ENCODE measurements at regions not wholly inside any gene's neighbourhood (a gene's known extent, or its start where the extent isn't known, plus 50 kb on each side); places are given as distances from the start of the nearest gene placed in this dataset.

- H3K4me3 ChIP-seq = no peak overlapping the region
- no peak for DNase-seq
- H3K36me3 ChIP-seq = no peaks in the 10 kb centered on the region
- TF ChIP-seq CTCF (IDR thresholded peaks at IDR 0.05) = no peak
- no peak overlapping the region for H3K27ac ChIP-seq
- H3K27me3 ChIP-seq = no peaks in the 10 kb centered on the region
- no peaks in the 10 kb centered on the region for H3K4me1 ChIP-seq
- H3K9me3 ChIP-seq = peaks cover 0 to under 1% of the 10 kb centered on the region in 2 donors
- intact Hi-C loops (cut with DNase I) = no loop called here
- ATAC-seq = no peak
Measured at GRCh38 chr13:78029901-78030300, 111.3 kb upstream of the EDNRB start.

GRCh38 chr13:78028960-78029359 is 110.3 kb upstream of the EDNRB start:
- intact Hi-C loops (cut with DNase I) = no loop called here
- DNase-seq (no peak), ATAC-seq (no peak)
- no peak for TF ChIP-seq CTCF (IDR thresholded peaks at IDR 0.05)
- Histone ChIP-seq H3K36me3 (no peaks in the 10 kb centered on the region), H3K4me3 (no peak overlapping the region), H3K27ac (no peak overlapping the region), H3K4me1 (no peaks in the 10 kb centered on the region), H3K9me3 (peaks cover 0 to 4% of the 10 kb centered on the region in 2 donors), H3K27me3 (no peaks in the 10 kb centered on the region)

GRCh38 chr13:78024996-78025395 is 106.4 kb upstream of the EDNRB start:
- H3K27me3 ChIP-seq = no peaks in the 10 kb centered on the region
- peaks cover 0 to 11% of the 10 kb centered on the region in 2 donors for H3K4me1 ChIP-seq
- no peak for DNase-seq
- no peak for TF ChIP-seq CTCF (IDR thresholded peaks at IDR 0.05)
- no peak overlapping the region for H3K27ac ChIP-seq
- H3K4me3 ChIP-seq = no peak overlapping the region
- no peaks in the 10 kb centered on the region for H3K36me3 ChIP-seq
- intact Hi-C loops (cut with DNase I) = no loop called here
- no peak for ATAC-seq
- H3K9me3 ChIP-seq = peaks cover 0 to 4% of the 10 kb centered on the region in 2 donors

GRCh38 chr13:78022164-78022877 is 103.7 kb upstream of the EDNRB start:
- TF ChIP-seq CTCF (IDR thresholded peaks at IDR 0.05) = no peak
- H3K27ac ChIP-seq = peak overlapping the region in 1 of 2 donors; percentile 34
- no peak overlapping the region for H3K4me3 ChIP-seq
- H3K36me3 ChIP-seq = no peaks in the 10 kb centered on the region
- no peaks in the 10 kb centered on the region for H3K27me3 ChIP-seq
- peaks cover 0 to 11% of the 10 kb centered on the region in 2 donors for H3K4me1 ChIP-seq
- peaks cover 0 to 5% of the 10 kb centered on the region in 2 donors for H3K9me3 ChIP-seq
- DNase-seq (peak in 1 of 4 donors; percentile 39), ATAC-seq (peak; percentile 77)
- intact Hi-C loops (cut with DNase I) = no loop called here

GRCh38 chr13:78020861-78021260 is 102.2 kb upstream of the EDNRB start:
- peaks cover 0 to 11% of the 10 kb centered on the region in 2 donors for H3K4me1 ChIP-seq
- no peak overlapping the region for H3K4me3 ChIP-seq
- intact Hi-C loops (cut with DNase I) = no loop called here
- H3K27ac ChIP-seq = no peak overlapping the region
- ATAC-seq (no peak), DNase-seq (no peak)
- TF ChIP-seq CTCF (IDR thresholded peaks at IDR 0.05) = no peak
- H3K9me3 ChIP-seq = peaks cover 0 to 9% of the 10 kb centered on the region in 2 donors
- H3K27me3 ChIP-seq = no peaks in the 10 kb centered on the region
- H3K36me3 ChIP-seq = no peaks in the 10 kb centered on the region
